Pancreas (tissue), 10 donors: ENCODE measurements at regions not wholly inside any gene's neighbourhood (a gene's known extent, or its start where the extent isn't known, plus 50 kb on each side); places are given as distances from the start of the nearest gene placed in this dataset.

ENCODE experiments used
- ATAC-seq, 4 donors: fragments of 200-7000 bp; cut with Tn5 transposase; one replicate each; pipeline versions ENCODE4 v1.8.0 to v1.9.1; 2020; ENCODE audit warnings: mild to moderate bottlenecking in 4 of 4, moderate library complexity in 4 of 4
- DNase-seq, 6 donors: peaks; one replicate each; pipeline ENCODE4 v3.0.0-alpha.2; 2020
- FAIRE-seq: peaks from 2 replicates; lab custom pipeline; 2012; peaks lifted over from hg19 to GRCh38; lab: Jason Lieb, UNC
- H3K27ac ChIP-seq, 4 donors: fragments of 200-600 bp; sonication (generic); 1 replicate in 3 of 4; 2 replicates in 1 of 4; pipeline versions ENCODE4 v1.5.0 to v1.8.0; 2020
- H3K27me3 ChIP-seq, 4 donors: fragments of 200-600 bp; one replicate each; pipeline ENCODE4 v1.8.0; 2021
- H3K36me3 ChIP-seq, 3 donors: fragments of 200-600 bp; sonication (generic) in 1 of 3; one replicate each; pipeline versions ENCODE4 v1.5.0 to v1.8.0; 2020 to 2021
- H3K4me1 ChIP-seq, 3 donors: fragments of 200-600 bp; one replicate each; pipeline ENCODE4 v1.8.0; 2021
- H3K4me3 ChIP-seq, 4 donors: fragments of 200-600 bp; sonication (generic) in 2 of 4; one replicate each; pipeline versions ENCODE4 v1.5.0 to v1.8.0; 2020 to 2021
- H3K9me3 ChIP-seq, 4 donors: fragments of 200-600 bp; one replicate each; pipeline ENCODE4 v1.8.0; 2021
- WGBS, 2 donors: extraction: QIAGEN DNeasy Blood & Tissue Kit; methylation state at CpG; one replicate each; pipeline ENCODE4 v1.1.7; 2013; 5-methylcytosine and 5-hydroxymethylcytosine counted together
- intact Hi-C, 3 donors: fragments of 100-400 bp; cut with DNase I; formaldehyde crosslinking; loops; one replicate each; pipeline versions ENCODE4 v1.11.1 to v1.14.2; 2022
- TF ChIP-seq, protein P1 (sequence below), 4 donors: fragments of 200-600 bp; sonication (generic) in 3 of 4; IDR thresholded peaks; one replicate each; pipeline versions ENCODE4 v1.5.0 to v1.8.0; 2021; ENCODE audit warnings: antibody characterized with exemption in 4 of 4
- donor health status: healthy with polysubstance abuse.
- donor health status: DM: no; HTN: no; CAD: no; lungs with moderate emphysema.
- donor health status: DM: no; HTN: no; CAD: no.
- donor health status: control.
- donor health status: control.
- donor health status: Bipolar disorder and iron deficiency.
- donor health status: DM: yes; HTN: yes; CAD: no.
- donor health status: DM: no; HTN: no; CAD: no.
- donor health status: DM: no; HTN: no; CAD: no.
- donor health status: DM: yes; HTN: yes; CAD: no.

DNA sequence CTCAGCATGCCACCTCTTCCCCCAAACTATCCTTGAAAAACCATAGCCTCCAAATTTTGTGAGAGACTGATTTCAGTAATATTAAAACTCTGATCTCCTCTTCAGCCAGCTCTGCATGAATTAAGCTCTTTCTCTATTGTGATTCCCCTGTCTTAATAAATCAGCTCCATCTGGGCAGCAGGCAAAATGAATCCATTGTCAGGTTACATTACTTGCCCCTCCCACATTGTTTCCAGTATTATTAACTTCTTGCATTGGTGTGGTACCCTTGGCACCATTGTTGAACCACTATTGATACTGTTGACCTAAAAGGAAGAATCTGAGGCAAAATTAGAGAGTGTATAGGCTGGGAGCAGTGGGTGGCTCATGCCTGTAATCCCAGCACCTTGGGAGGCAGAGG is 512.2 kb upstream of the VRK2 start:
- no peak for ATAC-seq
- H3K27me3 ChIP-seq = no peaks in the 10 kb centered on the region

GRCh38 chr2:57536535-57537231 is 509.9 kb upstream of the VRK2 start:
- FAIRE-seq = peak; percentile 43

More for the DNA sequence above, 512.2 kb upstream of the VRK2 start:
- intact Hi-C loops = no loop called here
- Histone ChIP-seq H3K9me3 (no peaks in the 10 kb centered on the region), H3K27ac (no peak overlapping the region), H3K4me3 (no peak overlapping the region), H3K4me1 (no peaks in the 10 kb centered on the region), H3K36me3 (no peaks in the 10 kb centered on the region)
- TF ChIP-seq, protein P1, sequence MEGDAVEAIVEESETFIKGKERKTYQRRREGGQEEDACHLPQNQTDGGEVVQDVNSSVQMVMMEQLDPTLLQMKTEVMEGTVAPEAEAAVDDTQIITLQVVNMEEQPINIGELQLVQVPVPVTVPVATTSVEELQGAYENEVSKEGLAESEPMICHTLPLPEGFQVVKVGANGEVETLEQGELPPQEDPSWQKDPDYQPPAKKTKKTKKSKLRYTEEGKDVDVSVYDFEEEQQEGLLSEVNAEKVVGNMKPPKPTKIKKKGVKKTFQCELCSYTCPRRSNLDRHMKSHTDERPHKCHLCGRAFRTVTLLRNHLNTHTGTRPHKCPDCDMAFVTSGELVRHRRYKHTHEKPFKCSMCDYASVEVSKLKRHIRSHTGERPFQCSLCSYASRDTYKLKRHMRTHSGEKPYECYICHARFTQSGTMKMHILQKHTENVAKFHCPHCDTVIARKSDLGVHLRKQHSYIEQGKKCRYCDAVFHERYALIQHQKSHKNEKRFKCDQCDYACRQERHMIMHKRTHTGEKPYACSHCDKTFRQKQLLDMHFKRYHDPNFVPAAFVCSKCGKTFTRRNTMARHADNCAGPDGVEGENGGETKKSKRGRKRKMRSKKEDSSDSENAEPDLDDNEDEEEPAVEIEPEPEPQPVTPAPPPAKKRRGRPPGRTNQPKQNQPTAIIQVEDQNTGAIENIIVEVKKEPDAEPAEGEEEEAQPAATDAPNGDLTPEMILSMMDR (IDR thresholded peaks at IDR 0.05) = no peak
- FAIRE-seq = no peak
- DNase-seq = no peak

DNA sequence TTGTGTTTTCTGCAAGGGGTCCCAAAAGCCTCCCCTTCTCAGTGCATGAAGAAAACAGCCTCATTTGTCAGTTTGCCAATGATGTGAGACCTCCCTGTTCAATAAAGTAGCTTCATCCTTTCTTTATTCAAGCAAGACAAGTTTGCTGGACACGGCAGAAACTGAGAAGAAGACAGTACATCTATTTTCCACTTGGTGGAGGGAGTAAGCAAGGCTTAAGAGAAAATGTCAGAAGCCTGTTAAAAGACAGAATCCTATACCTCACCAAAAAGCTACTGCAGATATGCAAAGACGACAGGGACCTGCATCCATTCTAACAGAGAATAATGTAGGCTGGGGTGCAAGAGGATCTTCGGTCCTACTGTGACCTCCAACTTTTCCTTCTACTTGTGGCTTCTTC is 506.8 kb upstream of the VRK2 start:
- intact Hi-C loops = no loop called here
- Histone ChIP-seq H3K4me1 (no peaks in the 10 kb centered on the region), H3K27me3 (no peaks in the 10 kb centered on the region), H3K36me3 (no peaks in the 10 kb centered on the region), H3K27ac (no peak overlapping the region), H3K4me3 (no peak overlapping the region), H3K9me3 (no peaks in the 10 kb centered on the region)
- FAIRE-seq = no peak
- TF ChIP-seq, protein P1 (IDR thresholded peaks at IDR 0.05) = no peak
- 76 to 84% methylated on average over 3 of the region's 3 CpGs for WGBS, 2 donors
- ATAC-seq = no peak
- DNase-seq = no peak

More at GRCh38 chr2:57536535-57537231, 509.9 kb upstream of the VRK2 start:
- H3K9me3 ChIP-seq = no peaks in the 10 kb centered on the region
- ATAC-seq (no peak), DNase-seq (no peak)
- no peaks in the 10 kb centered on the region for H3K36me3 ChIP-seq
- H3K4me1 ChIP-seq = no peaks in the 10 kb centered on the region
- H3K27me3 ChIP-seq = no peaks in the 10 kb centered on the region
- H3K27ac ChIP-seq = no peak overlapping the region
- TF ChIP-seq, protein P1 (IDR thresholded peaks at IDR 0.05) = no peak
- no peak overlapping the region for H3K4me3 ChIP-seq
- WGBS, 2 donors = 0% methylated on average over 1 of the region's 1 CpG
- intact Hi-C loops = no loop called here

DNA sequence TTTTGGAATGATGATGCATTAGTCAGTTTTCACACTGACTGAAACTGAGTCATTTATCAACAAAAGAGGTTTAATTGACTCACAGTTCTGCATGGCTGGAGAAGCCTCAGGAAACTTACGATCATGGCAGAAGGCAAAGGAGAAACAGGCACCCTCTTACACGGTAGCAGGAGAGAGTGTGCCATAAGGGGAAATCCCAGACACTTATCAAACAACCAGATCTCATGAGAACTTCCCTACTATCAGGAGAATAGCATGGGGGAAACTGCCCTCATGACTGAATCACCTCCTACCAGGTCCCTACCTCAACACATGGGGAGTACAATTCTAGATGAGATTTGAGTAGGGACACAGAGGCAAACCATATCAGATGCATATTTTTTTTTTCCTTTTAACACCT is 504.5 kb upstream of the VRK2 start:
- Histone ChIP-seq H3K27me3 (no peaks in the 10 kb centered on the region), H3K36me3 (no peaks in the 10 kb centered on the region), H3K9me3 (no peaks in the 10 kb centered on the region), H3K4me1 (no peaks in the 10 kb centered on the region), H3K4me3 (no peak overlapping the region), H3K27ac (no peak overlapping the region)
- WGBS, 2 donors = 65 to 68% methylated on average over 2 of the region's 2 CpGs
- intact Hi-C loops = no loop called here
- no peak for ATAC-seq
- FAIRE-seq = no peak
- DNase-seq = no peak
- TF ChIP-seq, protein P1 (IDR thresholded peaks at IDR 0.05) = no peak

DNA sequence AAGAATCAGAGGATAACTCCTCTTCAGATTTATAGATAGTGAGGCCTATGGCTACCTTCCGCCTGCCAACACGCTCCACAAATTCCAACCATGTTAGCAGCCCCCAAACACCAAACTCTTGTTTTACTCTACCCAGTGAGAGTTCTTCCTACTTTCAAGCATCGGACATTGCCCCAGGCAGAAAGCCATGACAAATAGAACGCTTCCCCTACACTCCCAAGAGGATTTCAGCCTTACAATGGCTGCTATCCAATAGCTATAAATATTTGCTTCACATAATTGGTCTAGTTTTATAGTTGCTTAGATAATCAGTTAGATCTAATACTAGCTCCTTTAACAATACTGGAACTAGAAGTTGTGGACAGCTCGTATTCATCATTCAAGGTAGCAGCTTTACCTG is 503.4 kb upstream of the VRK2 start:
- Histone ChIP-seq H3K27ac (no peak overlapping the region), H3K36me3 (no peaks in the 10 kb centered on the region), H3K27me3 (no peaks in the 10 kb centered on the region), H3K9me3 (no peaks in the 10 kb centered on the region), H3K4me1 (no peaks in the 10 kb centered on the region), H3K4me3 (no peak overlapping the region)
- TF ChIP-seq, protein P1 (IDR thresholded peaks at IDR 0.05) = no peak
- intact Hi-C loops = no loop called here
- WGBS, 2 donors = 84 to 85% methylated on average over 5 of the region's 5 CpGs
- DNase-seq = no peak
- no peak for FAIRE-seq
- no peak for ATAC-seq
